ENCODE measurements at regions not wholly inside any gene's neighbourhood (a gene's known extent, or its start where the extent isn't known, plus 50 kb on each side); places are given as distances from the start of the nearest gene placed in this dataset.

GRCh38 chr11:112911124-112911523 lies 50.1 kb upstream of the NCAM1 start:
- H3K79me2 ChIP-seq (ENCODE audit: control insufficient read depth in 1 of 2, insufficient read depth in 2 of 2, low read length in 2 of 2), result no peaks in the 10 kb centered on the region
- WGBS, 2 experiments (ENCODE audit: extremely low coverage in 1 of 2, insufficient coverage in 1 of 2, insufficient read length in 1 of 2, insufficient replicate concordance in 2 of 2, low coverage in 1 of 2, low lambda C conversion rate in 2 of 2, missing lambda C conversion rate in 1 of 2), result 92% methylated on average over 1 of the region's 1 CpG; no CpG with 5 or more reads in 1 of the 2 experiments
- no peaks in the 10 kb centered on the region for H4K20me1 ChIP-seq (replicated peaks in 1 of 2; ENCODE audit: control insufficient read depth in 1 of 2, insufficient read depth in 2 of 2, low read length in 2 of 2)
- H2BK120ac ChIP-seq (replicated peaks; ENCODE audit: low read depth, low read length), result no peak overlapping the region
- POLR2A ChIA-PET (ENCODE audit: partially characterized antibody), result no interaction called here
- no peak overlapping the region for H2BK5ac ChIP-seq (ENCODE audit: low read depth, low read length)
- no peak overlapping the region for H2AFZ ChIP-seq (ENCODE audit: low read length)
- H3K23me2 ChIP-seq (ENCODE audit: low read depth, low read length), result no peaks in the 10 kb centered on the region
- no peak overlapping the region for H4K8ac ChIP-seq (ENCODE audit: extremely low read depth, insufficient read depth, low read length)
- no peak for DNase-seq (ENCODE audit: low read depth in 1 of 2, low spot score in 2 of 2)
- no peaks in the 10 kb centered on the region; a peak in 1 of 7 replicates for H3K4me1 ChIP-seq (replicated peaks in 1 of 4; ENCODE audit: control insufficient read depth in 3 of 4, insufficient read depth in 4 of 4, low read length in 3 of 4)
- no peaks in the 10 kb centered on the region for H3K36me3 ChIP-seq (ENCODE audit: control insufficient read depth in 2 of 4, insufficient read depth in 4 of 4, low read length in 3 of 4)
- no peak overlapping the region for H3K4ac ChIP-seq (replicated peaks; ENCODE audit: insufficient read length, low read depth, low read length)
- H4K91ac ChIP-seq (replicated peaks; ENCODE audit: insufficient read length, low read length), result no peak overlapping the region
- H3K23ac ChIP-seq (ENCODE audit: insufficient read length), result no peak overlapping the region
- H3K14ac ChIP-seq (ENCODE audit: insufficient read length), result no peak overlapping the region
- H3K18ac ChIP-seq (ENCODE audit: extremely low read depth, low read length), result no peak overlapping the region
- no peak overlapping the region for H2BK20ac ChIP-seq (ENCODE audit: low read length)
- CTCF ChIA-PET (ENCODE audit: partially characterized antibody), result interaction anchor here (0.5 kb wide), 1 partner anchor 574 kb away, joined by 3 read pairs; no protein-coding TSS in a partner anchor
- no peak overlapping the region for H2BK12ac ChIP-seq (ENCODE audit: low read depth, low read length)
- H3K27ac ChIP-seq (ENCODE audit: low read depth, low read length), result no peak overlapping the region
- no peak overlapping the region for H3K9ac ChIP-seq (replicated peaks in 1 of 4; ENCODE audit: extremely low read depth in 1 of 4, low read depth in 3 of 4, low read length in 3 of 4)
- no peak for FAIRE-seq
- TF ChIP-seq NRF1 (IDR thresholded peaks at IDR 0.05; ENCODE audit: low read depth, low read length) (no peak), YY1 (IDR thresholded peaks at IDR 0.05; ENCODE audit: low read depth, low read length) (no peak), MAX (IDR thresholded peaks at IDR 0.05) (no peak), SP1 (IDR thresholded peaks at IDR 0.05; ENCODE audit: low read depth, low read length) (no peak), JUN (IDR thresholded peaks at IDR 0.05; ENCODE audit: low read depth, low read length) (no peak), NANOG (IDR thresholded peaks at IDR 0.05; ENCODE audit: insufficient read depth, low read depth, low read length, poor library complexity, severe bottlenecking) (no peak), CTBP2 (IDR thresholded peaks at IDR 0.05; ENCODE audit: borderline replicate concordance, insufficient read depth, insufficient read length, low read length) (no peak), PHF8 (conservative IDR thresholded peaks at IDR 0.05; ENCODE audit: low read depth, low read length) (no peak), HDAC2 (IDR thresholded peaks at IDR 0.05; ENCODE audit: borderline replicate concordance in 1 of 2, low read depth in 2 of 2, low read length in 2 of 2) (no peak), USF2 (IDR thresholded peaks at IDR 0.05; ENCODE audit: low read length) (no peak), RXRA (IDR thresholded peaks at IDR 0.05; ENCODE audit: insufficient read depth, low read depth, low read length) (no peak), EZH2 (IDR thresholded peaks at IDR 0.05; ENCODE audit: low read depth, low read length, severe bottlenecking) (no peak)
- no peaks in the 10 kb centered on the region for H3K79me1 ChIP-seq (ENCODE audit: low read depth, low read length)
- H3K56ac ChIP-seq (replicated peaks; ENCODE audit: insufficient read length, low read depth, low read length), result no peak overlapping the region
- H3K27me3 ChIP-seq (replicated peaks in 1 of 4; ENCODE audit: control insufficient read depth in 3 of 4, extremely low read depth in 1 of 4, insufficient read depth in 3 of 4, low read length in 3 of 4), result no peaks in the 10 kb centered on the region
- no peaks in the 10 kb centered on the region for H3K9me3 ChIP-seq (ENCODE audit: insufficient read depth in 2 of 2, low read depth in 1 of 2, low read length in 1 of 2)
- H4K5ac ChIP-seq (ENCODE audit: insufficient read length, low read depth, low read length), result no peak overlapping the region
- H2BK15ac ChIP-seq (ENCODE audit: low read length), result no peak overlapping the region
- no peak overlapping the region for H3K4me3 ChIP-seq (ENCODE audit: extremely low read depth in 1 of 4, insufficient read depth in 2 of 4, low read depth in 3 of 4, low read length in 4 of 4)
- H3K4me2 ChIP-seq (ENCODE audit: insufficient read depth in 1 of 2, low read depth in 2 of 2, low read length in 2 of 2), result no peak overlapping the region
- H2AK5ac ChIP-seq (ENCODE audit: low read depth, low read length), result no peak overlapping the region

Measured in H1 (cell line).